Right atrium auricular region (tissue), 2 donors: ENCODE measurements at regions not wholly inside any gene's neighbourhood (a gene's known extent, or its start where the extent isn't known, plus 50 kb on each side); places are given as distances from the start of the nearest gene placed in this dataset.
"Not testable (repeated sequence)": the region's sequence is repeated elsewhere in the genome, so short reads cannot be mapped to it uniquely, and the experiment has no call there.

Experiments
- DNase-seq: peaks from one replicate; pipeline ENCODE4 v3.0.0-alpha.2; 2019; ENCODE audit warnings: low spot score
- H3K27ac ChIP-seq, 2 donors: fragments of 200-600 bp; sonication (generic); 1 replicate in 1 of 2; 2 replicates in 1 of 2; pipeline ENCODE4 v1.5.1; 2016 to 2019
- H3K27me3 ChIP-seq, 2 donors: fragments of 200-600 bp; sonication (generic); one replicate each; pipeline versions ENCODE4 v1.5.1 to v1.6.0; 2017 to 2019
- H3K36me3 ChIP-seq: fragments of 200-600 bp; sonication (generic); one replicate; pipeline ENCODE4 v1.5.1; 2016
- H3K4me1 ChIP-seq, 2 donors: fragments of 200-600 bp; sonication (generic); one replicate each; pipeline versions ENCODE4 v1.5.1 to v1.6.0; 2017 to 2019
- H3K4me3 ChIP-seq, 2 donors: fragments of 200-600 bp; sonication (generic); 1 replicate in 1 of 2; 2 replicates in 1 of 2; pipeline ENCODE4 v1.5.1; 2017 to 2019; ENCODE audit warnings: mild to moderate bottlenecking in 1 of 2, moderate library complexity in 1 of 2
- H3K9me3 ChIP-seq, 2 donors: fragments of 200-600 bp; sonication (generic); one replicate each; pipeline ENCODE4 v1.5.1; 2019
- TF ChIP-seq, protein P1 (sequence below), 2 donors: fragments of 200-600 bp; sonication (generic); IDR thresholded peaks; one replicate each; pipeline ENCODE4 v1.5.1; 2019; ENCODE audit warnings: antibody characterized with exemption in 2 of 2

DNA sequence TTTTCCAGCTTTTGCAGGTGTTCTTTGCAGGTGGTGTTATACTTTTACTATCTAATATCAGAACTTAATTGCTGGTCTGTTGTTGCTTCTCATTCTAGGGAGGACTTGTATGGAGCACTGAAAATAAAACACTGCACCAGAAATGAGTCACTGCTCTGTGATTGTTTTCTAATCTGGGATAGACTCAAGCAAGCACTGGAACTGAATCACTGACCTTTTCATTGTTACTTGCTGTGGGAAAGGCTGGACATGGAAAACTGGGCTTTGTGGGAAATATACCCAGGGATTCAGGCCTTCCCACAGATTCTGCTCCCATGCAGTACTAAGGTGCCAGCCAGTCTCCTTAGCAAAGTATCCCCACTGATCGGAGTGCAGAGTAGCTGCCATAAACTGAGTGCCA lies 470.0 kb upstream of the GCFC2 start:
- DNase-seq = no peak
- Histone ChIP-seq H3K36me3 (no peaks in the 10 kb centered on the region), H3K9me3 (peaks cover 0 to 27% of the 10 kb centered on the region in 2 donors), H3K27me3 (no peaks in the 10 kb centered on the region), H3K4me1 (no peaks in the 10 kb centered on the region), H3K4me3 (no peak overlapping the region), H3K27ac (no peak overlapping the region)
- TF ChIP-seq, protein P1, sequence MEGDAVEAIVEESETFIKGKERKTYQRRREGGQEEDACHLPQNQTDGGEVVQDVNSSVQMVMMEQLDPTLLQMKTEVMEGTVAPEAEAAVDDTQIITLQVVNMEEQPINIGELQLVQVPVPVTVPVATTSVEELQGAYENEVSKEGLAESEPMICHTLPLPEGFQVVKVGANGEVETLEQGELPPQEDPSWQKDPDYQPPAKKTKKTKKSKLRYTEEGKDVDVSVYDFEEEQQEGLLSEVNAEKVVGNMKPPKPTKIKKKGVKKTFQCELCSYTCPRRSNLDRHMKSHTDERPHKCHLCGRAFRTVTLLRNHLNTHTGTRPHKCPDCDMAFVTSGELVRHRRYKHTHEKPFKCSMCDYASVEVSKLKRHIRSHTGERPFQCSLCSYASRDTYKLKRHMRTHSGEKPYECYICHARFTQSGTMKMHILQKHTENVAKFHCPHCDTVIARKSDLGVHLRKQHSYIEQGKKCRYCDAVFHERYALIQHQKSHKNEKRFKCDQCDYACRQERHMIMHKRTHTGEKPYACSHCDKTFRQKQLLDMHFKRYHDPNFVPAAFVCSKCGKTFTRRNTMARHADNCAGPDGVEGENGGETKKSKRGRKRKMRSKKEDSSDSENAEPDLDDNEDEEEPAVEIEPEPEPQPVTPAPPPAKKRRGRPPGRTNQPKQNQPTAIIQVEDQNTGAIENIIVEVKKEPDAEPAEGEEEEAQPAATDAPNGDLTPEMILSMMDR (IDR thresholded peaks at IDR 0.05) = no peak

DNA sequence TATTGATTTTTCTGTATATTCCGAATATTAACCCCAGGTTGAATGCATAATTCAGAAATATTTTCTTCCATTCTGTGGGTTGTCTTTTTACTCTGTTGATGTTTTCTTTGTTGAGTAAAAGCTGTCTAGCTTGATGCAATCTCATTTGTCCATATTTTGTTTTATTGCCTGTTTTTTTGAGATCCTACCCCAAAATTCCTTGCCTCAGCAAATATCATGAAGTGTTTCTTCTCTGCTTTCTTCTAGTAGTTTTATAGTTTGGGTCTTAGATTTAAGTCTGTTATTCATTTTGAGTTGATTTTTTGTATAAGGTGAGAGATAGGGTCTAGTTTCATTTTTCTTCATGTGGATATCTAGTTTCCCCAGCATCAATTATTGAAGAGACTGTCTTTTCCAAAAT lies 467.9 kb upstream of the GCFC2 start:
- H3K36me3 ChIP-seq = no peaks in the 10 kb centered on the region
- no peak overlapping the region for H3K27ac ChIP-seq
- no peaks in the 10 kb centered on the region for H3K27me3 ChIP-seq
- H3K9me3 ChIP-seq = peaks cover 0 to 34% of the 10 kb centered on the region in 2 donors
- no peak overlapping the region for H3K4me3 ChIP-seq
- TF ChIP-seq, protein P1 (IDR thresholded peaks at IDR 0.05) = no peak
- H3K4me1 ChIP-seq = no peaks in the 10 kb centered on the region
- no peak for DNase-seq

DNA sequence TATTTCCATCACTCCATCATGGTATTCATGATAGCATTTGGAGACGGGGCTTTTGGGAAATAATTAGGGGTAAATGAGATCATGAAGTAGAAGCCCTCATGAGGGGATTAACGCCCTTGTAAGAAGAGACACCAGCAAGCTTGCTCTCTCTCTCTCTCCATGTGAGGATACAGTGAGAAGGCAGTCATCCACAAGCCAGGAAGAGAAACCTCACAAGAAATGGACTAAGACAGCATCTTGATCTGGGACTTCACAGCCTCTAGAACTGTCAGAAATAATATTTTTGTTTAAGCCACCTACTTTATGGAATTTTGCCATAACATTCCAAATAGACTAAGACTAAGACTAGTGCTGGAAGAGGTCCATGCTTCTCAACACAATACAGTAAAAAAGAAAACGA lies 464.6 kb upstream of the GCFC2 start:
- Histone ChIP-seq H3K27me3 (no peaks in the 10 kb centered on the region), H3K4me3 (no peak overlapping the region), H3K4me1 (no peaks in the 10 kb centered on the region), H3K9me3 (peaks cover 0 to 29% of the 10 kb centered on the region in 2 donors), H3K27ac (no peak overlapping the region), H3K36me3 (no peaks in the 10 kb centered on the region)
- DNase-seq = no peak
- TF ChIP-seq, protein P1 (IDR thresholded peaks at IDR 0.05) = no peak

DNA sequence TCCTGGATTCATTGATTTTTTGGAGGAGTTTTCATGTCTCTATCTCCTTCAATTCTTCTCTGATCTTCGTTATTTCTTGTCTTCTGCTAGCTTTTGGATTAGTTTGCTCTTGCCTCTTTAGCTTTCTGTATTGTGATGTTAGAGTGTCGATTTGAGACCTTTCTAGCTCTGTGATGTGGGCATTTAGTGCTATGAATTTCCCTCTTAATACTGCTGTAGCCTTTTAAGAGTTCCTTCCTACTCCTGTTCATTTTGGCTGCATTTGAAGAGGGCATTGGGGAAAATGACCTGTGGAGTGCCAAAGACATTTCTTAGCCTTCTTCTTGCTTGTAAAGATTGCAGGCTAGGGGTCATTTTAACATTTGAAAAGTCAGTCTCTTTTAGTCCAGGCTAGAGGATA lies 463.8 kb upstream of the GCFC2 start:
- no peaks in the 10 kb centered on the region for H3K4me1 ChIP-seq
- no peak overlapping the region for H3K27ac ChIP-seq
- H3K9me3 ChIP-seq = peaks cover 0 to 27% of the 10 kb centered on the region in 2 donors
- no peaks in the 10 kb centered on the region for H3K36me3 ChIP-seq
- H3K4me3 ChIP-seq = no peak overlapping the region
- no peaks in the 10 kb centered on the region for H3K27me3 ChIP-seq
- DNase-seq = no peak
- TF ChIP-seq, protein P1 (IDR thresholded peaks at IDR 0.05) = no peak

DNA sequence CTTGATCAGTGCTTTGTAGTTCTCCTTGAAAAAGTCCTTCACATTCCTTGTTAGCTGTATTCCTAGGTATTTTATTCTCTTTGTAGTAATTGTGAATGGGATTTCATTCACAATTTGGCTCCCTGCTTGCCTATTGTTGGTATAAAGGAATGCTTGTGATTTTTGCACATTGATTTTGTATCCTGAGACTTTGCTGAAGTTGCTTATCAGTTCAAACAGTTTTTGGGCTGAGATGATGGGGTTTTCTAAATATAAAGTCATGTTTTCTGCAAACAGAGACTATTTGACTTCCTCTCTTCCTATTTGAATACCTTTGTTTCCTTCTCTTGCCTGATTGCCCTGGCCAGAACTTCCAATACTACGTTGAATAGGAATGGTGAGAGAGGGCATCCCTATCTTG lies 462.5 kb upstream of the GCFC2 start:
- H3K36me3 ChIP-seq, H3K4me1 ChIP-seq, H3K4me3 ChIP-seq, H3K27ac ChIP-seq, DNase-seq, H3K27me3 ChIP-seq: not testable (repeated sequence)
- peaks cover 0 to 21% of the 10 kb centered on the region in 2 donors for H3K9me3 ChIP-seq

DNA sequence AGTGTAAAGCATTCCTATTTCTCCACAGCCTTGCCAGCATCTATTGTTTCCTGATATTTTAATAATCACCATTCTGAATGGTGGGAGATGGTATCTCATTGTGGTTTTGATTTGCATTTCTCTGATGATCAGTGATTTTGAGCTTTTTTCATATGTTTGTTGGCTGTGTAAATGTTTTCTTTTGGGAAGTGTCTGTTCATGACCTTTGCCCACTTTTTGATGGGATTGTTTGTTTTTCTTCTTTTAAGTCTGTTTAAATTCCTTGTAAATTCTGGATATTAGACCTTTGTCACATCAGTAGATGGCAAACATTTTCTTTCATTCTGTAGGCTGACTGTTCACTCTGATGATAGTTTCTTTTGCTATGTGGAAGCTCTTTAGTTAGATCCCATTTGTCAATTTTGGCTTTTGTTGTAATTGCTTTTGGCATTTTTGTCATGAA lies 461.5 kb upstream of the GCFC2 start:
- peaks cover 0 to 19% of the 10 kb centered on the region in 2 donors for H3K9me3 ChIP-seq
- not testable (repeated sequence) for H3K27ac ChIP-seq, H3K36me3 ChIP-seq, H3K4me3 ChIP-seq, DNase-seq, H3K27me3 ChIP-seq, H3K4me1 ChIP-seq

DNA sequence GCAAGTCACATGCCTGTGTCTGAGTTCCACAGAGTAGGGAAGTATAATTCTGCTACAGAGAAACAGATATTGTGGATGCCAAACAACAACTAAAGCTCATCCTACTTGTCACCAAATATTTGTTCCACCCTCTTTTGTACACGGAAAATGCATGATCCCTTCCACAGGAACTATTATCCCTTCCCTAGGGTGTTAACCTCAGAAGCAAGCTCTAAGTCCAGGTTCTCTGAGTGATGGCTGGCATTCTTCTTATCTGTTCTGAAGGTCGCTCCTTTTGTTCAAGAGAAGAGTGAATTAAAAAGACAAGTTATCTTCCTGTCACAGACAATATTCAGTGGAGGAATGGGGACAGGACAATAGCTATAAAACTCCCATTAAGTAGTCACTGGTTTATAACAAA lies 460.1 kb upstream of the GCFC2 start:
- peaks cover 0 to 8% of the 10 kb centered on the region in 2 donors for H3K9me3 ChIP-seq
- no peak overlapping the region for H3K27ac ChIP-seq
- no peaks in the 10 kb centered on the region for H3K27me3 ChIP-seq
- DNase-seq = no peak
- H3K4me1 ChIP-seq = no peaks in the 10 kb centered on the region
- TF ChIP-seq, protein P1 (IDR thresholded peaks at IDR 0.05) = no peak
- H3K4me3 ChIP-seq = no peak overlapping the region
- H3K36me3 ChIP-seq = no peaks in the 10 kb centered on the region
